GM23248 (cell line): ENCODE measurements at regions not wholly inside any gene's neighbourhood (a gene's known extent, or its start where the extent isn't known, plus 50 kb on each side); places are given as distances from the start of the nearest gene placed in this dataset.

Experiments used
- DNase-seq: peaks from one replicate; pipeline ENCODE4 v3.0.0-alpha.2; 2015
- H2AFZ ChIP-seq: fragments of 200-600 bp; sonication (generic); 2 replicates; pipeline ENCODE4 v1.6.1; 2016; ENCODE audit warnings: antibody characterized with exemption
- H3F3A ChIP-seq: fragments of 200-600 bp; sonication (generic); 2 replicates; pipeline ENCODE4 v1.6.1; 2016; ENCODE audit warnings: mild to moderate bottlenecking, antibody characterized with exemption, mixed run types; ENCODE audit not compliant: insufficient read depth
- H3K27ac ChIP-seq: fragments of 200-600 bp; sonication (generic); 2 replicates; pipeline ENCODE4 v1.5.1; 2016; ENCODE audit warnings: mild to moderate bottlenecking
- H3K27me3 ChIP-seq: fragments of 200-600 bp; sonication (generic); replicated peaks from 2 replicates; pipeline ENCODE4 v1.6.1; 2016; ENCODE audit warnings: mild to moderate bottlenecking; ENCODE audit not compliant: insufficient read depth
- H3K36me3 ChIP-seq: fragments of 200-600 bp; sonication (generic); 2 replicates; pipeline ENCODE4 v1.6.1; 2016; ENCODE audit warnings: low read depth, mild to moderate bottlenecking
- H3K4me1 ChIP-seq: fragments of 200-600 bp; sonication (generic); 2 replicates; pipeline ENCODE4 v1.6.1; 2016; ENCODE audit warnings: mild to moderate bottlenecking; ENCODE audit not compliant: insufficient read depth
- H3K4me2 ChIP-seq: fragments of 200-600 bp; sonication (generic); one replicate; pipeline ENCODE4 v1.6.1; 2016; ENCODE audit warnings: mild to moderate bottlenecking; ENCODE audit not compliant: unreplicated experiment
- H3K4me3 ChIP-seq: fragments of 200-600 bp; sonication (generic); 2 replicates; pipeline ENCODE4 v1.5.1; 2016; ENCODE audit warnings: mild to moderate bottlenecking
- H3K79me2 ChIP-seq: fragments of 200-600 bp; sonication (generic); 2 replicates; pipeline ENCODE4 v1.6.1; 2016; ENCODE audit warnings: mild to moderate bottlenecking; ENCODE audit not compliant: insufficient read depth
- H3K9ac ChIP-seq: fragments of 200-600 bp; sonication (generic); 2 replicates; pipeline ENCODE4 v1.6.1; 2016; ENCODE audit warnings: mild to moderate bottlenecking
- H3K9me2 ChIP-seq: fragments of 200-600 bp; sonication (generic); 2 replicates; pipeline ENCODE4 v1.6.1; 2016; ENCODE audit warnings: mixed run types, mild to moderate bottlenecking, moderate library complexity; ENCODE audit not compliant: insufficient read depth
- H3K9me3 ChIP-seq: fragments of 200-600 bp; sonication (generic); one replicate; pipeline ENCODE4 v1.6.1; 2017; ENCODE audit warnings: low read depth
- H4K20me1 ChIP-seq: fragments of 200-600 bp; sonication (generic); 2 replicates; pipeline ENCODE4 v1.6.0; 2016; ENCODE audit not compliant: insufficient read depth
- EZH2 ChIP-seq: fragments of 200-600 bp; sonication (generic); IDR thresholded peaks from 2 replicates; pipeline ENCODE4 v1.6.1; 2018; ENCODE audit warnings: antibody characterized with exemption, mild to moderate bottlenecking; ENCODE audit not compliant: insufficient read depth, poor library complexity, severe bottlenecking
- EZH2phosphoT487 ChIP-seq: fragments of 200-600 bp; sonication (generic); IDR thresholded peaks from 2 replicates; pipeline ENCODE4 v1.6.1; 2018; ENCODE audit warnings: antibody characterized with exemption, moderate library complexity, mild to moderate bottlenecking, low read depth; ENCODE audit not compliant: insufficient read depth
- WGBS, 2 experiments: methylation state at CpG; one replicate each; pipeline ENCODE4 v1.1.6; 2015 to 2017; ENCODE audit warnings: low lambda C conversion rate in 2 of 2, low coverage in 1 of 2; ENCODE audit errors: missing lambda C conversion rate in 2 of 2; 5-methylcytosine and 5-hydroxymethylcytosine counted together
- in situ Hi-C: fragments of 300-500 bp; cut with MboI; formaldehyde crosslinking; loops from 2 replicates; pipeline ENCODE4 v1.15.0; 2020

- no peaks in the 10 kb centered on the region for H4K20me1 ChIP-seq
- no peaks in the 10 kb centered on the region for H3K9me3 ChIP-seq
- no peaks in the 10 kb centered on the region for H3K36me3 ChIP-seq
- H3K9ac ChIP-seq: no peak overlapping the region
- H3F3A ChIP-seq: no peaks in the 10 kb centered on the region
- H3K79me2 ChIP-seq: no peaks in the 10 kb centered on the region
- H3K4me3 ChIP-seq: no peak overlapping the region
- in situ Hi-C loops: no loop called here
- no peaks in the 10 kb centered on the region for H3K4me1 ChIP-seq
- no peak for DNase-seq
- no peak overlapping the region for H3K27ac ChIP-seq
- WGBS, 2 experiments: 28 to 32% methylated on average over 14 of the region's 14 CpGs
- TF ChIP-seq EZH2 (no peak), EZH2phosphoT487 (no peak)
- H3K27me3 ChIP-seq: no peaks in the 10 kb centered on the region
- no peaks in the 10 kb centered on the region for H3K9me2 ChIP-seq
- H3K4me2 ChIP-seq: no peak overlapping the region
- no peak overlapping the region for H2AFZ ChIP-seq
These were observed 124.8 kb upstream of the AJAP1 start for GRCh38 chr1:4529446-4530165.

GRCh38 chr1:4530166-4530785 is 124.1 kb upstream of the AJAP1 start:
- Histone ChIP-seq H3K27ac (no peak overlapping the region), H3K9me2 (no peaks in the 10 kb centered on the region), H4K20me1 (no peaks in the 10 kb centered on the region), H3K4me3 (no peak overlapping the region), H3K4me2 (no peak overlapping the region), H3K9me3 (no peaks in the 10 kb centered on the region), H2AFZ (no peak overlapping the region), H3F3A (no peaks in the 10 kb centered on the region), H3K79me2 (no peaks in the 10 kb centered on the region), H3K36me3 (no peaks in the 10 kb centered on the region), H3K9ac (no peak overlapping the region), H3K4me1 (no peaks in the 10 kb centered on the region), H3K27me3 (no peaks in the 10 kb centered on the region)
- TF ChIP-seq EZH2phosphoT487: no peak
- no peak for TF ChIP-seq EZH2
- in situ Hi-C loops: no loop called here
- 36 to 45% methylated on average over 8 to 9 of the region's 9 CpGs for WGBS, 2 experiments
- DNase-seq: no peak

- H3K79me2 ChIP-seq: no peaks in the 10 kb centered on the region
- no peaks in the 10 kb centered on the region for H3K9me3 ChIP-seq
- in situ Hi-C loops: no loop called here
- no peaks in the 10 kb centered on the region for H3K4me1 ChIP-seq
- no peaks in the 10 kb centered on the region for H3F3A ChIP-seq
- H3K9me2 ChIP-seq: no peaks in the 10 kb centered on the region
- no peak for DNase-seq
- no peak overlapping the region for H2AFZ ChIP-seq
- H3K27me3 ChIP-seq: no peaks in the 10 kb centered on the region
- H3K36me3 ChIP-seq: no peaks in the 10 kb centered on the region
- no peak for TF ChIP-seq EZH2
- no peak for TF ChIP-seq EZH2phosphoT487
- H4K20me1 ChIP-seq: no peaks in the 10 kb centered on the region
- 11 to 16% methylated on average over 5 of the region's 5 CpGs for WGBS, 2 experiments
- H3K9ac ChIP-seq: no peak overlapping the region
- no peak overlapping the region for H3K27ac ChIP-seq
- H3K4me2 ChIP-seq: no peak overlapping the region
- H3K4me3 ChIP-seq: no peak overlapping the region
These were observed 122.6 kb upstream of the AJAP1 start for GRCh38 chr1:4531842-4532241.

- 52 to 53% methylated on average over 4 of the region's 4 CpGs for WGBS, 2 experiments
- no peaks in the 10 kb centered on the region for H3K4me1 ChIP-seq
- TF ChIP-seq EZH2 (no peak), EZH2phosphoT487 (no peak)
These were observed 121.8 kb upstream of the AJAP1 start for GRCh38 chr1:4532656-4533055.

More at GRCh38 chr1:4532656-4533055, 121.8 kb upstream of the AJAP1 start:
- H2AFZ ChIP-seq: no peak overlapping the region
- no peak for DNase-seq
- H3K4me2 ChIP-seq: no peak overlapping the region
- no peaks in the 10 kb centered on the region for H3K27me3 ChIP-seq
- H3K79me2 ChIP-seq: no peaks in the 10 kb centered on the region
- H3K9me2 ChIP-seq: no peaks in the 10 kb centered on the region
- H3K9me3 ChIP-seq: no peaks in the 10 kb centered on the region
- H3K4me3 ChIP-seq: no peak overlapping the region
- H3K36me3 ChIP-seq: no peaks in the 10 kb centered on the region
- no peak overlapping the region for H3K9ac ChIP-seq
- in situ Hi-C loops: no loop called here
- H4K20me1 ChIP-seq: no peaks in the 10 kb centered on the region
- H3F3A ChIP-seq: no peaks in the 10 kb centered on the region
- H3K27ac ChIP-seq: no peak overlapping the region
